Heart right ventricle (tissue), 16 donors: ENCODE measurements at regions not wholly inside any gene's neighbourhood (a gene's known extent, or its start where the extent isn't known, plus 50 kb on each side); places are given as distances from the start of the nearest gene placed in this dataset.

ENCODE experiments used
- ATAC-seq, 8 donors: fragments of 200-7000 bp; cut with Tn5 transposase; one replicate each; pipeline ENCODE4 v1.9.1; 2020; ENCODE audit warnings: mild to moderate bottlenecking in 8 of 8, moderate library complexity in 8 of 8, moderate number of reproducible peaks in 1 of 8
- DNase-seq, 2 donors: peaks; one replicate each; pipeline ENCODE4 v3.0.0-alpha.2; 2020
- H3K27ac ChIP-seq, 10 donors: fragments of 200-600 bp; sonication (generic) in 2 of 10; one replicate each; pipeline versions ENCODE4 v1.5.0 to v1.8.0; 2020 to 2022; ENCODE audit warnings: mild to moderate bottlenecking in 3 of 10
- H3K27me3 ChIP-seq, 7 donors: fragments of 200-600 bp; one replicate each; pipeline ENCODE4 v1.8.0; 2021 to 2022; ENCODE audit warnings: mild to moderate bottlenecking in 2 of 7
- H3K36me3 ChIP-seq, 9 donors: fragments of 200-600 bp; sonication (generic) in 1 of 9; one replicate each; pipeline versions ENCODE4 v1.5.0 to v1.8.0; 2020 to 2022; ENCODE audit warnings: mild to moderate bottlenecking in 2 of 9
- H3K4me1 ChIP-seq, 9 donors: fragments of 200-600 bp; sonication (generic) in 1 of 9; one replicate each; pipeline versions ENCODE4 v1.5.0 to v1.8.0; 2020 to 2022; ENCODE audit warnings: mild to moderate bottlenecking in 4 of 9
- H3K4me3 ChIP-seq, 10 donors: fragments of 200-600 bp; sonication (generic) in 2 of 10; one replicate each; pipeline versions ENCODE4 v1.5.0 to v1.8.0; 2020 to 2022; ENCODE audit warnings: mild to moderate bottlenecking in 7 of 10, moderate library complexity in 2 of 10
- H3K9me3 ChIP-seq, 11 donors: fragments of 200-600 bp in 10 of 11; sonication (generic) in 2 of 11; one replicate each; pipeline versions ENCODE4 v1.5.0 to v1.8.0; 2013 to 2022; ENCODE audit warnings: mild to moderate bottlenecking in 2 of 11, control low read depth in 1 of 11, moderate library complexity in 1 of 11
- WGBS, 2 donors: extraction: QIAGEN DNeasy Blood & Tissue Kit; methylation state at CpG; one replicate each; pipeline ENCODE4 v1.1.7; 2013; ENCODE audit warnings: inconsistent platforms in 1 of 2; 5-methylcytosine and 5-hydroxymethylcytosine counted together
- intact Hi-C, 10 donors: fragments of 100-400 bp; cut with DNase I; formaldehyde crosslinking; loops; one replicate each; pipeline versions ENCODE4 v1.11.1 to v1.14.2; 2022
- TF ChIP-seq, protein P1 (sequence below), 9 donors: fragments of 200-600 bp; sonication (generic) in 2 of 9; IDR thresholded peaks; one replicate each; pipeline versions ENCODE4 v1.5.0 to v1.8.0; 2021 to 2022; ENCODE audit warnings: antibody characterized with exemption in 9 of 9, mild to moderate bottlenecking in 5 of 9, moderate library complexity in 1 of 9
- donor health status: Arrhythmogenic right ventricular cardiomyopathy.
- donor health status: ischemic (EF 13 %, LVEDD 7.1; RV severe dilation, severe dysfunction).
- donor health status: healthy with polysubstance abuse.
- donor health status: DM: no; HTN: yes; CAD: no.
- donor health status: DM: no; HTN: no; CAD: no.
- donor health status: ischemic (EF 25% LVEDD 6.9; RV normal size, moderate dysfunction).
- donor health status: ischemic (EF 25% LVEDD 5.7; RV mildly dilated, moderate dysfunction).
- donor health status: healthy.
- donor health status: DM: yes; HTN: yes; CAD: no.
- donor health status: Ischemic cardiomyopathy.
- donor health status: ischemic (EF 35%, LVEDD 5.7; RV mildly dilated, moderate dysfunction).
- donor health status: nonischemic (EF 11% LVEDD 7.7; RV severe dilation, severe dysfunction).
- donor health status: DM: yes; HTN: yes; CAD: no.
- donor health status: PGD.
- donor health status: ischemic (EF 29% LVEDD 5.4; RV normal size, mild dysfunction).
- donor health status: nonischemic (EF 23%, LVEDD 6.1; RV moderate dilation, normal function).

DNA sequence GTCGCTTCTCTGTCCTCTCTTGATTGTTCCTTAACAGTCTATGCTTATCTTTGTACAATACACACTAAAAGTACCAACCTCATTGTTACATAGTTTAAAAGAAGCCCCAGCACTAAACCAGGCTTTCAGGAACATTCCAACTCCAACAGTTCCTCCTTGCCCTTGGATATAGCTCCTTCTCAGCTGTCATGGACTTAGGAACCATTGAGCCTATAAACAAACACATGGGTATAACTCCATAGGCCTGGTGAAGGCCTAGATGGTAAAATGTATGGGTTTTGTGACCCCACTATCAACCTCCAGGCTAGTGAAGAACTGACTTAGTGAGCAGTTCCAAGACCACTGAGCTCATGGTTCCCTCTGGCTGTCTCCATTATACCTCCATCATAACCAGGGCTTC lies 74.8 kb upstream of the SLC39A10 start:
- H3K9me3 ChIP-seq: no peaks in the 10 kb centered on the region
- TF ChIP-seq, protein P1, sequence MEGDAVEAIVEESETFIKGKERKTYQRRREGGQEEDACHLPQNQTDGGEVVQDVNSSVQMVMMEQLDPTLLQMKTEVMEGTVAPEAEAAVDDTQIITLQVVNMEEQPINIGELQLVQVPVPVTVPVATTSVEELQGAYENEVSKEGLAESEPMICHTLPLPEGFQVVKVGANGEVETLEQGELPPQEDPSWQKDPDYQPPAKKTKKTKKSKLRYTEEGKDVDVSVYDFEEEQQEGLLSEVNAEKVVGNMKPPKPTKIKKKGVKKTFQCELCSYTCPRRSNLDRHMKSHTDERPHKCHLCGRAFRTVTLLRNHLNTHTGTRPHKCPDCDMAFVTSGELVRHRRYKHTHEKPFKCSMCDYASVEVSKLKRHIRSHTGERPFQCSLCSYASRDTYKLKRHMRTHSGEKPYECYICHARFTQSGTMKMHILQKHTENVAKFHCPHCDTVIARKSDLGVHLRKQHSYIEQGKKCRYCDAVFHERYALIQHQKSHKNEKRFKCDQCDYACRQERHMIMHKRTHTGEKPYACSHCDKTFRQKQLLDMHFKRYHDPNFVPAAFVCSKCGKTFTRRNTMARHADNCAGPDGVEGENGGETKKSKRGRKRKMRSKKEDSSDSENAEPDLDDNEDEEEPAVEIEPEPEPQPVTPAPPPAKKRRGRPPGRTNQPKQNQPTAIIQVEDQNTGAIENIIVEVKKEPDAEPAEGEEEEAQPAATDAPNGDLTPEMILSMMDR (IDR thresholded peaks at IDR 0.05): no peak
- H3K27ac ChIP-seq: no peak overlapping the region
- 93 to 98% methylated on average over 1 of the region's 1 CpG for WGBS, 2 donors
- no peaks in the 10 kb centered on the region for H3K36me3 ChIP-seq
- H3K4me3 ChIP-seq: no peak overlapping the region
- DNase-seq (no peak), ATAC-seq (no peak)
- peaks cover 0 to 15% (median 0%) of the 10 kb centered on the region in 9 donors for H3K4me1 ChIP-seq
- no peaks in the 10 kb centered on the region for H3K27me3 ChIP-seq
- intact Hi-C loops: loop anchor here in 1 of 10 donors (10.0 kb wide), 1 partner anchor 73 kb away; the partner anchor contains the start of gene SLC39A10

DNA sequence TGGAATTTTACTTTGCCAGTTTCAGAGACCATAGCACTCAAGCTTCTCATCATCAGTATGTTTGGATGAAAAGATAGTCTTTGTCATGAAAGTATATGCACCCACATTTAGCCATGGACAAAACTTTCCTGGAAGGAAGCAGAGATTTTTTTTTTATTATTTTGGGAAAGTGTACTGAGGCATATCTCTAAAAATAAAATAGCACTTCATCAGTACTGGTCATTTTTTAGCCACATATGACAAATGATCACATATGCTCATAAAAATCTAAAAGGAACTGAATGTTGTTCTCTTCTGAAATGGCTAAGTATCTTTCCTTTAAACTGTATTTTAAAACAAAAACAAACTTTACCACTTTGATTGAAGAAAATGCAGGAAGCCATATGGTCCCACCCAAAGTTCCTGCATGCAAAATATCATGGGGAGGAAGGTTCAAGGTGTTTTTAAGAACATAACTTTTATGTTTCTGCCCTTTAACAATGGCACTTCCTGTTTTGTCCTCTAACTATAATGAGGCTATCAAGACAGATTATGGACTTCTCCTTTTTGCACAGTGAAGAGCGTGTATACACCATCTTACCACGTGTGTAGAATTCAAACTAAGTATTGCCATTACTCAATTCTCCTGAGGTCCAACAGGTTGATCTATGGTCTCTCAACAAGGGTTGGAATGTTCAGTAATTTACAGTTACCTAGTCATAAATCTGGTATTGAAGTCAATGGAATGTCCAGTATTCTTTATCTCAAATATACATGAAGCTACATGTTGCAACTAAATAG lies 77.1 kb upstream of the SLC39A10 start:
- no peak overlapping the region for H3K4me3 ChIP-seq
- H3K36me3 ChIP-seq: no peaks in the 10 kb centered on the region
- peak in 1 of 8 donors; percentile 39 for ATAC-seq
- no peaks in the 10 kb centered on the region for H3K9me3 ChIP-seq
- H3K27ac ChIP-seq: peak overlapping the region in 2 of 10 donors; percentile 5 to 46
- no peak for DNase-seq
- no peaks in the 10 kb centered on the region for H3K27me3 ChIP-seq
- H3K4me1 ChIP-seq: peaks cover 0 to 33% (median 0%) of the 10 kb centered on the region in 9 donors
- WGBS, 2 donors: 53 to 62% methylated on average over 2 of the region's 2 CpGs
- TF ChIP-seq, protein P1 (IDR thresholded peaks at IDR 0.05): no peak
- intact Hi-C loops: loop anchor here in 6 of 10 donors (5.0 to 10.0 kb wide), 5 partner anchors 75 to 487 kb away; partner anchors contain the start of genes DNAH7 (in 2 of the 6) and SLC39A10 (in 1 of the 6)

DNA sequence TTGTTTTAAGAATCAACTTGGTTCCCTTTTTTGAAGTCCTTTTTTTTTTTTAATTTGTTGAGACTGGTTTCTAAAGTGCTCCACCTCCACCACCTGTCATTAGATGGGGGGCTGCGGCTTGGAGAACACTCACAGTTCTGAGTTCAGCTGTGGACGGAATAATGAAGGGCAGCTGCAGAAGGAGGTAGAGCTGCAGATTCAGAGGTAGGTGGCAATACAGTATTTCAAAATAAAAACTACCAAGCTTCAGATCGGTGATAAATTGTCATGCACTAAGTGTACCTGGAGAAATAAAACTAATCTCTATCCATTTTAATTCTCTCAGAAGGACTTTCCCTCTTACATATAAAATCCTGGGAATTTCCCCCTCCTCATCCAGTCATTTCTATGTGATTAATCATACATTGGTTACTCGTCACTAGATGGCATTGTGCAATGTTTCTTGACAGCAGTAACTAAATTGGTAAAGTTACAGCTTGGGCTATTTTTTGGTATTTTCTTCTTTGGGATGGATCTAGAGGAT lies 81.1 kb upstream of the SLC39A10 start:
- WGBS, 2 donors: 32 to 35% methylated on average over 4 of the region's 4 CpGs
- Histone ChIP-seq H3K9me3 (no peaks in the 10 kb centered on the region), H3K27ac (no peak overlapping the region), H3K27me3 (no peaks in the 10 kb centered on the region), H3K4me3 (no peak overlapping the region), H3K4me1 (peaks cover 0 to 41% (median 0%) of the 10 kb centered on the region in 9 donors), H3K36me3 (no peaks in the 10 kb centered on the region)
- TF ChIP-seq, protein P1 (IDR thresholded peaks at IDR 0.05): peak; percentile 7 to 60 (median 45)
- DNase-seq (no peak), ATAC-seq (peak in 4 of 8 donors; percentile 31 to 70 (median 46))
- intact Hi-C loops: loop anchor here in 9 of 10 donors (2.0 to 10.0 kb wide), 6 partner anchors 83 to 491 kb away; partner anchors contain the start of gene DNAH7 (in 2 of the 9)

DNA sequence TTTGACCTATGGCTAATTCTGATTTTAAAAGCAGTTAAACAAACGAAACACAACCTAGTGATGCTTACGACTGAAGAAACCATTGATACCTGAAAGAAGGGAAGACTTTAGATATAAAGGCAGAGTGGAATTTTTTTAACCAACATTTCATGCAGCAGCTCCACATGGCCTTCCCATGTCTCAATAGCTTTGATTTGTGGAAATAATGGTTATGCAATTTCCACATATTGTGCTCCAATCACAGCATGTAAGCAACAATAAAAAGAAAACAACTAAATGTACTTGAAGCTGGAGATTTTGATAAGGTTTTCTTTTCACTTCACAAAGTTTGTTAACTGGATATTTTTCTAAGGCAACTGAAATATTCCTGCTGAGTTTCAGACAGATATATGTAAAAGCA lies 82.0 kb upstream of the SLC39A10 start:
- H3K27me3 ChIP-seq: no peaks in the 10 kb centered on the region
- H3K27ac ChIP-seq: no peak overlapping the region
- ATAC-seq (no peak), DNase-seq (no peak)
- TF ChIP-seq, protein P1 (IDR thresholded peaks at IDR 0.05): no peak
- WGBS, 2 donors: 87 to 92% methylated on average over 2 of the region's 2 CpGs
- intact Hi-C loops: loop anchor here in 5 of 10 donors (5.0 to 10.0 kb wide), 4 partner anchors 87 to 492 kb away; partner anchors contain the start of gene DNAH7 (in 2 of the 5)
- H3K4me1 ChIP-seq: peaks cover 0 to 34% (median 0%) of the 10 kb centered on the region in 9 donors
- H3K4me3 ChIP-seq: no peak overlapping the region
- H3K36me3 ChIP-seq: no peaks in the 10 kb centered on the region
- no peaks in the 10 kb centered on the region for H3K9me3 ChIP-seq
